ENCODE measurements at regions not wholly inside any gene's neighbourhood (a gene's known extent, or its start where the extent isn't known, plus 50 kb on each side); places are given as distances from the start of the nearest gene placed in this dataset.

GRCh38 chr4:180898305-180898704 lies 1344.9 kb upstream of the TENM3 start:
- no TSS peak for BruUV-seq (replicated peaks)
- Histone ChIP-seq H3K36me3 (replicated peaks in 1 of 2; ENCODE audit: control insufficient read depth in 1 of 2, insufficient read depth in 2 of 2, low read length in 2 of 2) (no peaks in the 10 kb centered on the region), H3K4me3 (replicated peaks in 1 of 3; ENCODE audit: insufficient read depth in 1 of 3, low read depth in 2 of 3, low read length in 3 of 3) (no peak overlapping the region), H3K4me2 (ENCODE audit: low read depth, low read length) (no peak overlapping the region), H3K27me3 (ENCODE audit: control insufficient read depth in 1 of 2, insufficient read depth in 2 of 2, low read length in 2 of 2) (no peaks in the 10 kb centered on the region), H4K20me1 (ENCODE audit: insufficient read depth, low read length) (no peaks in the 10 kb centered on the region), H3K4me1 (ENCODE audit: insufficient read depth, low read length) (no peaks in the 10 kb centered on the region), H3K9me3 (ENCODE audit: low read length) (no peaks in the 10 kb centered on the region), H3K27ac (ENCODE audit: extremely low read length, insufficient read depth, low read length) (no peak overlapping the region), H3K9ac (ENCODE audit: insufficient read depth, low read depth, low read length) (no peak overlapping the region), H2AFZ (ENCODE audit: low read length) (no peak overlapping the region), H3K79me2 (ENCODE audit: insufficient read depth, low read length) (no peaks in the 10 kb centered on the region)
- ChIA-PET POLR2A (no interaction called here), CTCF (ENCODE audit: low intra/inter-chr PET ratio, low total read pairs) (no interaction called here)
- intact Hi-C loops (cut with micrococcal nuclease; ENCODE audit: unreplicated experiment) (no loop called here), in situ Hi-C loops (cut with HindIII; ENCODE audit: extremely low pct_ligation_motif_present, low pct_unique_long_range_greater_than_20kb) (no loop called here)
- TF ChIP-seq DR1 (CRISPR knock-in tag; IDR thresholded peaks at IDR 0.05) (no peak), AGO2 (optimal IDR thresholded peaks at IDR 0.05; ENCODE audit: low read depth, low read length) (no peak), AKAP8 (CRISPR knock-in tag; IDR thresholded peaks at IDR 0.05) (no peak), HOXA5 (CRISPR knock-in tag; IDR thresholded peaks at IDR 0.05) (no peak), SMARCC2 (IDR thresholded peaks at IDR 0.05) (no peak), TOE1 (CRISPR knock-in tag; IDR thresholded peaks at IDR 0.05) (no peak), ZBTB40 (IDR thresholded peaks at IDR 0.05) (no peak), ZBTB40 (CRISPR knock-in tag; IDR thresholded peaks at IDR 0.05) (no peak), ZNF3 (CRISPR knock-in tag; IDR thresholded peaks at IDR 0.05) (no peak), SOX6 (IDR thresholded peaks at IDR 0.05) (no peak), SOX6 (CRISPR knock-in tag; IDR thresholded peaks at IDR 0.05) (no peak), ATRX (CRISPR knock-in tag; IDR thresholded peaks at IDR 0.05; ENCODE audit: borderline replicate concordance) (no peak), ZKSCAN1 (IDR thresholded peaks at IDR 0.05; ENCODE audit: low read length) (no peak), ZNF34 (CRISPR knock-in tag; IDR thresholded peaks at IDR 0.05; ENCODE audit: borderline replicate concordance) (no peak), ZNF263 (CRISPR knock-in tag; IDR thresholded peaks at IDR 0.05) (no peak), SMARCE1 (IDR thresholded peaks at IDR 0.05; ENCODE audit: borderline replicate concordance) (no peak), PPARG (CRISPR knock-in tag; conservative IDR thresholded peaks at IDR 0.05) (no peak), ZNF589 (CRISPR knock-in tag; conservative IDR thresholded peaks at IDR 0.05) (no peak), ZC3H13 (CRISPR knock-in tag; IDR thresholded peaks at IDR 0.05) (no peak)
- TF ChIP-seq, protein P1, sequence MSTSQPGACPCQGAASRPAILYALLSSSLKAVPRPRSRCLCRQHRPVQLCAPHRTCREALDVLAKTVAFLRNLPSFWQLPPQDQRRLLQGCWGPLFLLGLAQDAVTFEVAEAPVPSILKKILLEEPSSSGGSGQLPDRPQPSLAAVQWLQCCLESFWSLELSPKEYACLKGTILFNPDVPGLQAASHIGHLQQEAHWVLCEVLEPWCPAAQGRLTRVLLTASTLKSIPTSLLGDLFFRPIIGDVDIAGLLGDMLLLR (CRISPR knock-in tag; IDR thresholded peaks at IDR 0.05) = no peak
- 0% methylated on average over 1 of the region's 1 CpG for WGBS (ENCODE audit: low lambda C conversion rate)
- DNase-seq (ENCODE audit: low spot score) (no peak), FAIRE-seq (no peak), ATAC-seq (no peak)

All from HepG2 (cell line).